Hepatocyte (in vitro differentiated cells): ENCODE measurements at regions not wholly inside any gene's neighbourhood (a gene's known extent, or its start where the extent isn't known, plus 50 kb on each side); places are given as distances from the start of the nearest gene placed in this dataset.

Source experiments
- EZH2 ChIP-seq: fragments of 200-600 bp; sonication (generic); IDR thresholded peaks from 2 replicates; pipeline ENCODE4 v1.6.1; 2016; ENCODE audit warnings: antibody characterized with exemption, mild to moderate bottlenecking, borderline replicate concordance
- EZH2phosphoT487 ChIP-seq: fragments of 200-600 bp; sonication (generic); IDR thresholded peaks from one replicate; pipeline ENCODE4 v1.6.1; 2018; ENCODE audit warnings: antibody characterized with exemption, mild to moderate bottlenecking, low read depth, moderate library complexity; ENCODE audit not compliant: unreplicated experiment, severe bottlenecking
- TF ChIP-seq, protein P1 (sequence below): fragments of 200-600 bp; sonication (generic); IDR thresholded peaks from 2 replicates; pipeline ENCODE4 v1.5.1; 2016; ENCODE audit warnings: antibody characterized with exemption, mild to moderate bottlenecking; ENCODE audit not compliant: poor library complexity

DNA sequence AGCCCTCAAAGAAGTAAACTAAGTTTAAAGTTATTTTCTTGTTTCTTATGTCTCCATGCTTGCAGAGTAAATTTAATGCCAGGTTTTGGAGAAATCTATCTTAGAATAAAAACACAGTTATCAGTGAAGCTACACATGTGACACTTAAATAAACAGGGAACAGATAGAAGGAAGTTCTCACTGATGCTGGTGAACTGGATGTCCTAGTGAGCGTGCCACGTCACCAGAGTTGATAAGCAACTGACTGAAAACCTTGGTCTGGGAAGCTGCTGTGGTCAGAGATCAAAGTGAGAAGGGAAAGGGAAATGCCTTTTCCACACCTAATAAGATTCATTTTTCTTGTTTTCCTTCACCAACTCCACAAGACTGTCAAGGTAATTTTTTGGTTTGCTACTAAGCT is 74.8 kb upstream of the PCED1B start:
- TF ChIP-seq, protein P1, sequence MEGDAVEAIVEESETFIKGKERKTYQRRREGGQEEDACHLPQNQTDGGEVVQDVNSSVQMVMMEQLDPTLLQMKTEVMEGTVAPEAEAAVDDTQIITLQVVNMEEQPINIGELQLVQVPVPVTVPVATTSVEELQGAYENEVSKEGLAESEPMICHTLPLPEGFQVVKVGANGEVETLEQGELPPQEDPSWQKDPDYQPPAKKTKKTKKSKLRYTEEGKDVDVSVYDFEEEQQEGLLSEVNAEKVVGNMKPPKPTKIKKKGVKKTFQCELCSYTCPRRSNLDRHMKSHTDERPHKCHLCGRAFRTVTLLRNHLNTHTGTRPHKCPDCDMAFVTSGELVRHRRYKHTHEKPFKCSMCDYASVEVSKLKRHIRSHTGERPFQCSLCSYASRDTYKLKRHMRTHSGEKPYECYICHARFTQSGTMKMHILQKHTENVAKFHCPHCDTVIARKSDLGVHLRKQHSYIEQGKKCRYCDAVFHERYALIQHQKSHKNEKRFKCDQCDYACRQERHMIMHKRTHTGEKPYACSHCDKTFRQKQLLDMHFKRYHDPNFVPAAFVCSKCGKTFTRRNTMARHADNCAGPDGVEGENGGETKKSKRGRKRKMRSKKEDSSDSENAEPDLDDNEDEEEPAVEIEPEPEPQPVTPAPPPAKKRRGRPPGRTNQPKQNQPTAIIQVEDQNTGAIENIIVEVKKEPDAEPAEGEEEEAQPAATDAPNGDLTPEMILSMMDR, result no peak
- TF ChIP-seq EZH2 (no peak), EZH2phosphoT487 (no peak)
